DMS114 treated with DMSO at 0.1 percent for 48 hours (cell line): ENCODE measurements at regions not wholly inside any gene's neighbourhood (a gene's known extent, or its start where the extent isn't known, plus 50 kb on each side); places are given as distances from the start of the nearest gene placed in this dataset.

ENCODE experiments used
- DNase-seq: peaks from one replicate; lab custom pipeline; 2025; ENCODE audit not compliant: unreplicated experiment; lab: John Stamatoyannopoulos, UW

DNA sequence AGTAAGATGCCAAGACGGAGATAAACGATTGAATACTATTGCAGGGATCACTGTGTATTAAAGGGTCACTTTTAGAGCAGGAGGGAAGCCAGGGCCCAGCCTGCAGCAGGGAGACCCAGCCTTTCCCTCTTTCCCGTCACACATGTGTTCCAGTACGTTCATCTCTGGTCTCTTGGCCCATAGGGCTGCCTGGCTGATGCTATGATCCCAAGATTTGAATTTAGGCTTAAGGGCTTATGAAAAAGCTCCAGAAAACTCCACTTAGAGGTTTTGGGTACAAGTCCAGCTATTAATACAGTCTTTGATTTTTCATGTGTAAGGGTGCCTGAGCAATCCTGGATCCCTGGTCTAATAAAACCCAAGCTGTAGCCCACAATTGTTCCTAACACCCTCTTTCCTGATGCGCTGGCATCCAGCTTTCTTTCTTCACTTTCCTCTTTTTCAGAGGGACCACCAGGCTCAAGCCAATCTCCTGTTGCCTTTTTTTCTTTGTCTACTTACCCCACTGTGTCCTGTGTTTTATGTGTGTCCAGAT is 359.6 kb upstream of the USP24 start:
- DNase-seq: no peak

DNA sequence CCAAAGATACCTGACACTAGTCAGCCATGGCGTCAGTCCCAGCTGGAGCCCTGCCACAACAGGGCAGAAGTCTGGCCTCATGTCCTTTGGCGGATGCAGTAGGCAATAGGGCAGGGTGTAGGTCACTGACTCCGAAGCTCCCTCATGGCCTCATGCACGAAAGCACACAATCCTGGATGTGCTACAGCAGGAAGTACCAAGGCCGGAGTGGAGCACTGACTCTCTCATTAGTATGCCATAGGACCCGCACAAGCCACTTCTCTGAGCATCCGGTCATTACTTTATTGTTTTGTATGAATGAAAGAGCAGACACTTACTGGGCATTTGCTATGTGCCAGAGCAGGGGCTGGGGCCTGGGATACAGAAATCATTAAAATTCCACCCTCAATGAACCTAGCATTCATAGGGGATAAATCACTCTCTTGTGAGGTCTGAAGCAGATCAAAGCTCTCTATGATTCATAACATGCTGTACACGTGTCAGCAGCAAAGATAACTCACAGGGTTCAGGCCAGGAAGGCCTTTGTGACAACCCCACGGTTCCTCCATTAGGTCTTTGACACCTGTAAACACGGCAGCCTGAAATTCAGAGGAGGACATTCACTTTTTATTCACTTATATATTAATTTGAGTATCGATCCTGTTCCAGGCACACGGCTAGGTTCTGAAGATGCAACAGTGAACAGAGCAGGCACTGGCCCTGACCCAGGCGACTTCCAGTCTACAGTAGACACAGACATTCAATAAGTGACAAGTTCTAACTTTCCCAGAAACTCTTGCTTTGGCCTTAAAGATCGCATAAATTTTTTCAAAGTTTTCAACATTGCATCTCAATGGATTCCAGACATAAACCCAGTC is 357.9 kb upstream of the USP24 start:
- DNase-seq: no peak

DNA sequence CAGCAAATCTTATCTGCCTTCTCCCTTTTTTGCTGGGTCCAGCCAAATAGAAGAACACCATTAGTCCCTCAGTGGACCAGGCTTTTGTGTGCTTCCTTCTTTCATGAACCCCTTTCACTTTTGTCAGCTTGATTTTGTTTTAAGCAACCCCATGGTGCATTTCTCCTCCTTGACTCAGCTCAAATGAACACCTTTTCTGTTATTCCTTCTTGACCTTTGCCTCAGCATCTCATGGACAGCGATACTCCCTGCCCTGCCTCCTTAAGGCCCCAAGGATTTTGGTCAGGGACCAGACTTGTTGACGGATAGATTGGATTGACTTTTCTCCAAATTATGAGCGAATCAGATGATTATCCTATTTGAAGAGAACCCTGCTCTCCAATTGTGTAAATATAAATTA is 356.6 kb upstream of the USP24 start:
- no peak for DNase-seq

DNA sequence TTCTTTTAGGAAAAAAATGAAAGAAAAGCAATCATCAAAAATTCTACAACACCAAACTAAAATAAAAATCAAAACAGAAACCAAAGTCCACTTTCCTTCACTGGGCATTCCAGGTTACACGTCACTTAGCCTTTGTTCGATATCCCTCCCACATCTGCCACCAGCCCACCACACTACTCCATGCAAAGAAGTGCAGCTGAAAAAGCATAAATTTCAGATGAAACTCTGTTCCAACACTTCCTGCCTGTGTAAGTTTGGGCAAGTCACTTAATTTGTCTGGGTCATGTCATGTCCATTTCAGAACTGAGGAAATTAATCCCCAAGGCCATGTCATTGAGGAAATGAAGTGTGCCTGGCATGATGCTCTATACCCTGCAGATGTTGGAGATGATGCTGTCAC is 354.3 kb upstream of the USP24 start:
- DNase-seq: no peak

DNA sequence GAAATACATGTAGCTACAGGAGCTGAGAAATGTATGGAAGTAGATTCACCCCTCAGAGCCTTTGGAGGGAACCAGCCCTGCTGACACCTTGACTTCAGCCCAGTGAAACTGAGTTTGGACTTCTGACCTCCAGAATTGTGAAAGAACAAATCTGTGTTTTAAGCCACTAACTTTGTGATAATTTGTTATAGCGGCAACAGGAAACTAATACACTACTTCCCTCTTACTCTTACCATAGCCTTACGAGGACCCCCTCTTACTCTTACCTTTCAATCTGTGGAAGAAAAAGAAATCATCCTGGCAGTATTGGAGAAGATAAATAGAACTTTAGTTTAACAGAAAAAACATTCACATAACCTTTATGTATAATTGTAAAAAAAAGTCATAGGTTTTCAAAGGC is 353.6 kb upstream of the USP24 start:
- DNase-seq: no peak

DNA sequence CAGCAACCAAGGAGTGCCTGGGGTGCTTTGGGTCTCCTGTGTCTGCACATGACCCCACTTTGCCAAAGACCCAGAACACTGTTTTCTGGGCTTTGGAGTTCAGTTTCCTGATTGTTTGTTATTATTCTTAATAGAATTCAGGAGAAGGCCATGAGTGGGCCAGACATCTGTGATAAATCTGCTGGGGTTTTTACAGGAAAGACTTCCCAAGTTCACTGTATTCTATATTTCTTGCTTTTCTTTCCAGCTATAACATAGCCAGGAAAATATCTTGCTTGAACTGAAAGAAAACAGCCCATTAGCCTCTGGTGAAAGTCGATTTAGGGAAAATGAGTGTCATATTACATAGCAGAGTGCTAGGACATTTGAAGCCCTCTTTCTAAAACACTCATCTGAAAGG is 345.1 kb upstream of the USP24 start:
- DNase-seq: no peak

DNA sequence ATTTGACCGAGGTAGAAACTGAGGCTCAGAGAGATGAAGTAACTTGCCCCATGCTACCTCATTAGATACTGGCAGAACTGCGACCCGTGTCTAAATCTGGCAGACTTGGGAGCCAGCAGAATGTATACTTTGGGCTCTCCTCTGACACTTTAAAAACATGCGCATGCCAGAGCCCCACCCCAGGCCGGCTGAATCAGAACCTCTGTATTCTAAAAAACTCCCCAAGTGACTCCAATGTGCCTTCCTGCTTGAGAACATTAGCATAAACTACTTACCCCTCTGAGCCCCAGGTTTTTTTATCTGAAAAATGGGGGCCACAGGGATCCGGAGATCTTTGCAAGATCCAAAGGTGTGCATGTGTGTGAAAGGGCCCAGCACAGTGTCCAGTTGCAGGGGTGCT is 344.7 kb upstream of the USP24 start:
- DNase-seq: no peak

DNA sequence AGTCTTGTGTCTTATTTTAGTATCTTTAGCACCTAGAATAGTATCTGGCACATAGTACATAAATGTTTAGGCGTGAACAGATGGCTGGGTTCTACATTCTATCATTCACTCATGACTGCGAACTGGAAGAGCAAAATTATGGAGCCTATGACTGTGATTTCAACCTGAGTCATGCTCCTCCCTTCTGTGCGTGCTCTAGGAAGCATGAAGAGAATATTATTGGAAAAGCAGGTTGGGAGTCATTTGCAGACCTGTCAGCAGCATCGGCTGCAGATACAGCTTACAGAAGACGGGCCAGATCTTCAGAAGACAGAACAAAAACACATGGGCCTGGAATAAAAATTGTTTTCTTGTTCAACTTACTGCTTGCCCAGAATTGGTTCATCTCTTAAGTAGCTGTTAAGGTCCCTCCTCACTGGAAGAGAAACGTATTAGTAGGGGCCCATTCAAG is 344.0 kb upstream of the USP24 start:
- DNase-seq: no peak

DNA sequence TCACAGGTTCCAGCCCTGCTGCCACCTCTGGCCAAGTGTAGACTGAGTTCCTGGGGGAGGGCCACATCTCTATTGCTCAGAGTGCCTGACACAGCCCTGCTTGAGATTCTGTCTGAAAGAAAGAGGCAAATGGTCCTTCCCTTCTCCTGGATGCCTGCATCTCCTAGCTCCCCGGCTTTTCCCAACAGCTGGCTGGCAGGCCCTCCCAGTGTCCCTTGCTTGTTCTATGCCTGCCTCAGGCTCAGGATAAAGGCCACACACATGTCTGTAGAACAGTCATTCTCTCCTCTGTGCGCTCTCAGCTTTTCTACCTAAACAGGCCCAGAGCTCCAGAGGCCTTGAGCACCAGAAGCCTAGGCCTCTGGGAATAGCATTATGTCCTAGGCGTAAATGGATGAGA is 343.4 kb upstream of the USP24 start:
- DNase-seq: no peak

DNA sequence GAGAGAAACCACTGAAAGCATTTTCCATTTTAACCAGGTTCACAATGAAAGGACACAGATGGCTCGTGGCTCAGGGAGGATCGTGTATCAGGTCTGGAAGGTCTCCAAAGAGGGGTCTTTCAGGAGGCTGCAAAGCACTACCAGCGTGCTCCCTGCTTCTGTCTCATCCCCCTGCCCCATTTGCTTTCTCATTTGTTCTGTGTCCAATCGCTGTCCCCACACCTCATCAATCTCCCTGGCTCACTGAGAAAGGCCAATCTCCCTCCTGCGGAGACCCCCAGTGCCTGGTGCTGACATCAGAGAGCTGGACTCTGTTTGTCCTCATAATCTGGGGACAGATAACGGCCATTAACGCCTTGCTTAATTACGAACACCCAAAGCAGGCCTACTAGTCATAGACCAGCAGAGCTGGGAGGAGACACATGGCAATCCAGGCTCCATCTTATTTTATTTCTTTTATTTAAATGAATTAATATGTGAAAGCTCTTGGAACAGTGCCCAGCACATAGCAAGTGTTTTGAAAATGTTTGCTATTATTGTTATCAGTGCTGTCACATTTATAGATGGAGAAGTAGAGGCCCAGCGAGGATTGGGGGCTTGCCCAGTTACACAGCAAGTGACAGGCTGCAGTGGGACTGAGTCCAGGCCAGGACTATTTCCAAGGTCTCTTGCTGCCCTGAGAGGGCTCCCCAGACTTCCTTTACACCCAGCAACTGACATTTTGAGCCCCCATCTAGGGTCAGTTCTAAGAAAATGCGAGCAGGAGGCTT is 341.0 kb upstream of the USP24 start:
- DNase-seq: no peak

DNA sequence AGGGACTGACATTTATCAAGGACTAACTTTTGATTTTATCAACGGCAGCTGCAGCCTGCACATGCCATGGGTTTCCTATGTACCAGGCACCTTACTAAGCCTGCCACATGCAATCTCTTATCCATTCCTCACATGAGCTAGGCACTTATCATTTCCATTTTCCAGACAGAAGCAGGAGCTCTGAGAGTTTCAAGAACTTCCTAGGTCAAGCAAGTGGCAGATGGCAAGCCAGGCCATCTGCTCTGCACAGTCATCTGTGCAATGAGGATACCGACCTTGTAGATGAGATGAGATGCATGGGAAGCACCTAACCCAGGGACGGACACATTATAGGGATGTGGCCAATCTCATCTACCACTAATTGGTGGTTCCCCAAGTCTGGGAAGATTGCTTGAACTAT is 339.4 kb upstream of the USP24 start:
- no peak for DNase-seq

DNA sequence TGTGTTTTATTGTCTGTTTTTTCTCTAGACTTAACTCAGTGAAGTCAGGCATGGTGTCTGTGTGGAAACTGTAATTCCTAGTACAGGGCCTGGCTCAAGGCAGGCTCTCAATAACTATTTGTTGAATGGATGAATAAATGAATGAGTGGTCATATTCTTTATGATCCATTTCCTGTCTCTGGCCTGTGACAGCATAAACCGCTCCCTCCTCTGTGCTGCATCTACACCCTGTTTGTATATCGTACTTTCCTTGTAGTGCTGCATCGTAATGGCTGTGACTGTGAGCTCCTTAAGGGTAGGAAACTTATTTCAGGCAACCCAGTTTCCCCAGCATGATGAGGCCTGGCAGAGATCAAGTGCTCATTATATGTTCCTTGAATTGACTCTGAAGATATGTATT is 337.5 kb upstream of the USP24 start:
- DNase-seq: no peak

DNA sequence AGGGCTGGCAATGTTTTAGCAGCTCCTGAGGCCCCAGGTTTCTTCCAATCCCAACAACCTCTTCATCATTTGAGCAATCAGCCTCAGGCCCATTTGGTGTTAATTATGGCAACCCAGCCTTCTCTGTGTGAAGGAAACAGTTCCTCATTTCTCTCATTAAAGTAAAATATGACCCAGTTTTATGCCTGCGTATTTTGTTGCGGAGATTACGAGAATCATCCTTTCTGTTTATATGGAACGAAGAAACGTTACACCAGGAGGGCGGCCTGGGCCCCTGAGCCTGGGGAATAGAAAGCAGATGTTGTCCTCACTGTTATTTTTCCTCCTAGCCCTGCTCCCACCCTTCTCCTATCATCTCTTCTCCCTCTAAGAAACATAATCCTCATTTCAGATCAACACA is 332.2 kb upstream of the USP24 start:
- no peak for DNase-seq

DNA sequence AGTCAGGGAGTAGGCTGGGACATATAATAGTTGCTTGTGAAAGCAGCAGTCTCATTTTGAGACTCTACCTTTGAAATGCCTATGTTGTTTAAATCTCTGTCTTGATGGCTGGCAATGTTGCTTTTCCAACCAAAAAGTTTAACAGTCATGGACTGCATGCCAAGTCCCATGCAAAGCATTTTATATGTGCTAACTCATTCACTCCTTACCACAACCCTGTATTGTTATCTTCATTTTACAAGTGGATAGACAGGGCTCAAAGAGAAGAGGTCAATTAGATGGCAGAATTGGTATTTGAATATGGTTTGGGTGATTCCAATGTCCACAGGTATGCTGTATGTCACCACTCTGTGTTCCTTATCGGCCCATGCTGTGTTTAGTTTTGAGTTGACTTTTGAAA is 331.4 kb upstream of the USP24 start:
- no peak for DNase-seq

DNA sequence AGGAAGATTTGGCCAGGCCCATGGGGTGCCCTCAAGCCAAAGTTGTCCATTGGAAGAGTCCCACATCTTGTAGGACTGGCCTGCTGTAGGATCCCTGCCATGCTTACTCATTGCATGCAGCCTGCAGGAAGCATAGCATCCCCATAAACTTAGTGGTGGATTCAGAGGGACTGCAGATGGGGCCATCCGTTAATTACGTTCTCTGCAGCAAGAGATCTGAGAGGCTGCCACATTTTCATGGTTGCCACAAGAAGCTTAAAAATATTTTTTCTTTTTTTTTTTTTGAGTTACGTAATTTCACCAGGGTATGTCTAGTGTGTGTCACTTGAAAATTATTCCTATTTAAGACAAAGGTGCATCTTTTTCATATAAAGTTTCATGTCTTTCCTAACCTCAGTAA is 329.7 kb upstream of the USP24 start:
- DNase-seq: no peak

DNA sequence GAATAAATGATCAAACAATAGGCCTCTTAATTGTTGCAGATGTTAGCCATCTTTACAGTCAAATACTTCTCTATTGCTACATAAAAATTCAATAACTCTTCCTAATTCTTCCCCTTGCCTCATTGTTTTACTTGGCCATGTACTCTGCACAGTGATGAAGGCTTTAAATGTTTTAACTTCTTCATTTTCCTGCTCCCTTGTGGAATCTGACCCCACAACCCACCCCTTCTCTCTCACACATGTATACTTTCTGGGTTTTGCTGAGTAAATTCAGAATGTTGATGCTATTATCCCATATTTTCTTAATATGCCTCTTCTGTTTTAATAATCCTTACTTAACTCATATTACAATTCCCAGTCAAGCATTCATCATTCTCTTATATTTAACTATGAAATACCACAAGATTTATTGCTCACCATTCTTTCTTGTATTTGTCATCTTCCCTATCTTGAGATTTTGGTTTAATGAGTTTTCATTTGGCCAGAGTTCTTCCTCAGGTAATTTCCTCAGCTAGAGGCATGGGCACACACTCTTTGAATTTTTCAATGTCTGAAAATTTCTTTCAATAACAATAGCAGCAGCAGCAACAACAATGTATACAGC is 327.8 kb upstream of the USP24 start:
- DNase-seq: no peak

DNA sequence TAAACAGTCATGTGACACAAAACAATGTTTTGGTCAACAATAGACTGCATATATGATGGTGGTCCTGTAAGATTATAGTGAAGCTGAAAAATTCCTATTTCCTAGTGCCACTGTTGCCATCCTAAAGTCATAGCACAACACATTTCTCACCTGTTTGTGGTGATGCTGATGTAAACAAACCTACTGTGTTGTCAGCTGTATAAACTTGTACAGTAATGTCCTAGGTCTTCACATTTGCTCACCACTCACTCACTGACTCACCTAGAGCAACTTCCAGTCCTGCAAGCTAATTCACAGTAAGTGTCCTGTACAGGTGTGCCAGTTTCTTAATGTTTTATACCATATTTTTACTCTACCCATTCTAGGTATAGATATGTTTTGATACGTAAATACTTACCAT is 326.1 kb upstream of the USP24 start:
- no peak for DNase-seq

DNA sequence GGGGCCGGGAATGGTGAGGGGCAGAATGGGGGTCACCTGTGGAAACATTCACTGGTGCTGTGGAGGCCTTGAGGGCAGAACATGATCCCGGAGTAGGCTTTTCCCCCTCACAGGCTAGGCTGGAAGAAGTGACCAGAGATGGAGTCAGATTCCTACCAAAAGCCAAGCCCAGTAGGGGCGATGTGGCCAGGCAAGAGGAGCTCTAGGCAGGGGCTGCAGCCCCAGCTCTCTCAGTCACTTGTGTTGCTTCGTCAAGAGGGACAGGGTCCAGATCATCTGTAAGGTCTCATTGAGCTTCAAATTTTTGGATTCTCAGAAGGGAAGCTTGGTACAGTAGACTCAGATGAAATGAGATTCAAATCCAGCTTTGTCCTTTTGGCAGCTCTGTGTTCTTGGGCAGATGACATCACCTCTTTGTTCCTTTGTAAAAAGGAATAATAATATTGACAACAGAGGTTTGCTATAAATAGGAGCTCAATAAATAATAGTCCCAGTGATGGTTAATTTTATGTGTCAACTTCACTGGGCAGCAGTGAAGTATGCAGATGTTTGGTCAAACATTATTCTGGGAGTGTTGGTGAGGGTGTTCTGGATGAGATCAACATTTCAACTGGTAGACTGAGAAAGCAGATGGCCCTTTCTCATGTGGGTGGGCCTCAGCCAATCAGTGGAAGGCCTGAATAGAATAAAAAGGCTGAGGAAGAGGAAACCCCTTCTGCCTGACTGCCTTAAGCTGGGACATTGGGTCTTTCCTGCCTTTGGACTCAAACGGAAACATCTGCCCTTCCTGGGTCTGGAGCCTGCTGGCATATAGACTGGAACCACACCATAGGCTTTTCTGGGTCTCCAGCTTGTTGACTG is 324.7 kb upstream of the USP24 start:
- DNase-seq: no peak

DNA sequence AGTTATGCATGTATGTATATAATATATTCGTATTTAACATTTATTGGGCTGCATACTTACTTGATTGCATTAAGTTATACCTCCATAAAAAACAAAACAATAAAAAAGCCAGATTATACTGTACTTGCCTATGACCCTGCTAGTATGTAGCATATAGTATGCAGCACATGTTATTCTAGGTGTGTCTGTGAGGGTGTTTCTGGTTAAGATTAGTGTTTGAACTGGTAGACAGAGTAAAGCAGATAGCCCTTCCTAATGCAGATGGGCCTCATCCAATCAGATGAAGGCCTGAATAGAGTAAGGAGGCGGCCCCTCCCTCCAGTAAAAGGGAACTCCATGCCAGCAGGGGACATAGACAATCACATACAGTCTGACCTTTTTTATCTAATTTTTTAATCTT is 323.3 kb upstream of the USP24 start:
- no peak for DNase-seq

DNA sequence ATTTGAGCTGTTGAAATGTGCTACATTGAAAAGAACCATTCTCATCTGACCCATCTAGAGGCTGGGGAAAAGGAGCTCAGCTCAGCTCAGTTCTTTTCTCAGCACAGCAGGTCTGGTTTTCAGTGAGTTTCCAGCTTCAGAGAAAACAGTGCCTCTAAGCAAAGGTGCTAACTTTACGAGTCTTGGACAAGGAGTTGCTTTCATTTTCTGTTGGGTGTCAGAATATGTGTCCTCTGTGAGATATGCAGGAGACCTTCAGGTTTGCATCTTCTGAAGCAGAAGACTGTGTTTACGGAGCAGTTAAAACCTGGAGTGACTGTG is 321.3 kb upstream of the USP24 start:
- no peak for DNase-seq
